Natural killer cell (primary cell): ENCODE measurements at regions not wholly inside any gene's neighbourhood (a gene's known extent, or its start where the extent isn't known, plus 50 kb on each side); places are given as distances from the start of the nearest gene placed in this dataset.

Source experiments
- ATAC-seq, 3 donors: fragments of 150-1000 bp in 2 of 3; fragments of 200-7000 bp in 1 of 3; cut with Tn5 transposase; 1 replicate in 1 of 3; 2 replicates in 2 of 3; pipeline ENCODE4 v1.10.0; 2021; ENCODE audit warnings: mild to moderate bottlenecking in 2 of 3, moderate library complexity in 2 of 3
- DNase-seq, 2 donors: peaks; one replicate each; pipeline versions ENCODE4 v3.0.0 to v3.0.0-alpha.2; 2013 to 2021; ENCODE audit warnings: mixed read lengths in 1 of 2
- H3K27ac ChIP-seq: one replicate; pipeline ENCODE4 v1.5.1; 2013; ENCODE audit warnings: mild to moderate bottlenecking, low read length
- H3K27me3 ChIP-seq: one replicate; pipeline ENCODE4 v1.6.1; 2013; ENCODE audit warnings: low read length; ENCODE audit not compliant: control insufficient read depth, insufficient read depth
- H3K36me3 ChIP-seq: one replicate; pipeline ENCODE4 v1.6.1; 2013; ENCODE audit warnings: low read length; ENCODE audit not compliant: control insufficient read depth, insufficient read depth
- H3K4me1 ChIP-seq: one replicate; pipeline ENCODE4 v1.6.1; 2013; ENCODE audit warnings: low read length; ENCODE audit not compliant: control insufficient read depth, insufficient read depth
- H3K4me3 ChIP-seq: one replicate; pipeline ENCODE4 v1.5.1; 2013; ENCODE audit warnings: low read length
- H3K9me3 ChIP-seq: one replicate; pipeline ENCODE4 v1.6.1; 2013; ENCODE audit warnings: low read length; ENCODE audit not compliant: control insufficient read depth, insufficient read depth
- H3K27ac Mint-ChIP-seq, 2 donors: one replicate each; pipeline ENCODE4 v1.8.0; 2022; ENCODE audit warnings: mild to moderate bottlenecking in 2 of 2, mixed read lengths in 2 of 2, moderate library complexity in 1 of 2
- H3K27me3 Mint-ChIP-seq, 2 donors: one replicate each; pipeline ENCODE4 v1.8.0; 2022; ENCODE audit warnings: low read depth in 2 of 2, mixed read lengths in 2 of 2
- H3K36me3 Mint-ChIP-seq: one replicate; pipeline ENCODE4 v1.8.0; 2022; ENCODE audit warnings: mixed read lengths
- H3K4me1 Mint-ChIP-seq, 2 donors: one replicate each; pipeline ENCODE4 v1.8.0; 2022; ENCODE audit warnings: mixed read lengths in 2 of 2
- H3K4me3 Mint-ChIP-seq: one replicate; pipeline ENCODE4 v1.8.0; 2022; ENCODE audit warnings: mild to moderate bottlenecking, moderate library complexity, mixed read lengths
- H3K9me3 Mint-ChIP-seq, 2 donors: one replicate each; pipeline ENCODE4 v1.8.0; 2022; ENCODE audit warnings: mixed read lengths in 2 of 2
- WGBS: methylation state at CpG from one replicate; pipeline ENCODE4 v1.1.7; 2013; ENCODE audit warnings: missing lambda C conversion rate; ENCODE audit not compliant: insufficient coverage; 5-methylcytosine and 5-hydroxymethylcytosine counted together
- intact Hi-C: fragments of 100-400 bp; cut with micrococcal nuclease; formaldehyde crosslinking; loops from one replicate; pipeline ENCODE4 v1.14.2; 2022
- TF ChIP-seq, protein P1 (sequence below): fragments of 200-600 bp; IDR thresholded peaks from one replicate; pipeline ENCODE4 v1.8.0; 2022; ENCODE audit warnings: antibody characterized with exemption

- H3K27ac Mint-ChIP-seq: no peak overlapping the region
Observed at GRCh38 chr3:168493412-168494205, 397.9 kb upstream of the GOLIM4 start.

GRCh38 chr3:168490981-168491380, 395.3 kb upstream of the GOLIM4 start:
- Histone ChIP-seq H3K27ac (no peak overlapping the region), H3K4me3 (no peak overlapping the region), H3K9me3 (no peaks in the 10 kb centered on the region), H3K4me1 (no peaks in the 10 kb centered on the region), H3K36me3 (no peaks in the 10 kb centered on the region), H3K27me3 (no peaks in the 10 kb centered on the region)
- Mint-ChIP-seq H3K9me3 (peaks cover 0 to 4% of the 10 kb centered on the region in 2 donors), H3K4me3 (no peak overlapping the region), H3K4me1 (no peaks in the 10 kb centered on the region), H3K36me3 (no peaks in the 10 kb centered on the region), H3K27me3 (no peaks in the 10 kb centered on the region), H3K27ac (no peak overlapping the region)
- WGBS: 91% methylated on average over 1 of the region's 1 CpG
- no peak for ATAC-seq
- DNase-seq: no peak
- TF ChIP-seq, protein P1, sequence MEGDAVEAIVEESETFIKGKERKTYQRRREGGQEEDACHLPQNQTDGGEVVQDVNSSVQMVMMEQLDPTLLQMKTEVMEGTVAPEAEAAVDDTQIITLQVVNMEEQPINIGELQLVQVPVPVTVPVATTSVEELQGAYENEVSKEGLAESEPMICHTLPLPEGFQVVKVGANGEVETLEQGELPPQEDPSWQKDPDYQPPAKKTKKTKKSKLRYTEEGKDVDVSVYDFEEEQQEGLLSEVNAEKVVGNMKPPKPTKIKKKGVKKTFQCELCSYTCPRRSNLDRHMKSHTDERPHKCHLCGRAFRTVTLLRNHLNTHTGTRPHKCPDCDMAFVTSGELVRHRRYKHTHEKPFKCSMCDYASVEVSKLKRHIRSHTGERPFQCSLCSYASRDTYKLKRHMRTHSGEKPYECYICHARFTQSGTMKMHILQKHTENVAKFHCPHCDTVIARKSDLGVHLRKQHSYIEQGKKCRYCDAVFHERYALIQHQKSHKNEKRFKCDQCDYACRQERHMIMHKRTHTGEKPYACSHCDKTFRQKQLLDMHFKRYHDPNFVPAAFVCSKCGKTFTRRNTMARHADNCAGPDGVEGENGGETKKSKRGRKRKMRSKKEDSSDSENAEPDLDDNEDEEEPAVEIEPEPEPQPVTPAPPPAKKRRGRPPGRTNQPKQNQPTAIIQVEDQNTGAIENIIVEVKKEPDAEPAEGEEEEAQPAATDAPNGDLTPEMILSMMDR: no peak
- intact Hi-C loops: no loop called here

More at GRCh38 chr3:168493412-168494205, 397.9 kb upstream of the GOLIM4 start:
- Mint-ChIP-seq H3K4me3 (no peak overlapping the region), H3K27me3 (no peaks in the 10 kb centered on the region), H3K9me3 (peaks cover 0 to 4% of the 10 kb centered on the region in 2 donors), H3K4me1 (no peaks in the 10 kb centered on the region), H3K36me3 (no peaks in the 10 kb centered on the region)
- TF ChIP-seq, protein P1: no peak
- H3K9me3 ChIP-seq: no peaks in the 10 kb centered on the region
- no peaks in the 10 kb centered on the region for H3K36me3 ChIP-seq
- H3K4me3 ChIP-seq: no peak overlapping the region
- no peak for ATAC-seq
- H3K27me3 ChIP-seq: no peaks in the 10 kb centered on the region
- H3K4me1 ChIP-seq: no peaks in the 10 kb centered on the region
- H3K27ac ChIP-seq: no peak overlapping the region
- intact Hi-C loops: no loop called here
- DNase-seq: no peak

GRCh38 chr3:168489301-168489700, 393.6 kb upstream of the GOLIM4 start:
- H3K4me3 Mint-ChIP-seq: no peak overlapping the region
- H3K27ac ChIP-seq: no peak overlapping the region
- no peaks in the 10 kb centered on the region for H3K36me3 ChIP-seq
- TF ChIP-seq, protein P1: no peak
- no peaks in the 10 kb centered on the region for H3K27me3 ChIP-seq
- H3K27ac Mint-ChIP-seq: no peak overlapping the region
- H3K36me3 Mint-ChIP-seq: no peaks in the 10 kb centered on the region
- no peaks in the 10 kb centered on the region for H3K27me3 Mint-ChIP-seq
- peaks cover 0 to 7% of the 10 kb centered on the region in 2 donors for H3K9me3 Mint-ChIP-seq
- ATAC-seq: no peak
- no peaks in the 10 kb centered on the region for H3K4me1 Mint-ChIP-seq
- no peak overlapping the region for H3K4me3 ChIP-seq
- no peaks in the 10 kb centered on the region for H3K9me3 ChIP-seq
- H3K4me1 ChIP-seq: no peaks in the 10 kb centered on the region
- no peak for DNase-seq
- intact Hi-C loops: no loop called here

DNA sequence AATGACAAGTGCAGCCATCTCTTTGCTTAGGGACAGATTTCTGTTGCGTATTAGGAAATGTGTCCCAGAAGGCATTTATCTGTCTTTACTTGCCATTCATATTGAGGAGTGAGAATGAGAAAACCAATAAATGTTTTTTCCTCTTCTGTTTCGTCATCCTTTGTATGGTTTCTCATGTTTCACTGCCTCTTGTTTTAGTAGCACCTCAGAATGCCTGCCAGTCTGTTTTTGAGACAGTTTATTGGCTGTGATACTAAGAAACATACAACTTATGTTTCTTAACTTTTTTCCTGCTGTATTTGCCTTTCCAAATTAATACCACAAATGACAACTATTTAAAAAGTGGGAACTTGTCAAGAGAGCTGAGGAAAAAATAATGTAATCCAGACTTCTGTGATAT, 390.2 kb upstream of the GOLIM4 start:
- Histone ChIP-seq H3K27me3 (no peaks in the 10 kb centered on the region), H3K9me3 (no peaks in the 10 kb centered on the region), H3K27ac (no peak overlapping the region), H3K4me1 (no peaks in the 10 kb centered on the region), H3K4me3 (no peak overlapping the region), H3K36me3 (no peaks in the 10 kb centered on the region)
- H3K4me3 Mint-ChIP-seq: no peak overlapping the region
- no peaks in the 10 kb centered on the region for H3K27me3 Mint-ChIP-seq
- no peak for ATAC-seq
- DNase-seq: no peak
- 73% methylated on average over 2 of the region's 2 CpGs for WGBS
- H3K9me3 Mint-ChIP-seq: peaks cover 0 to 6% of the 10 kb centered on the region in 2 donors
- no peaks in the 10 kb centered on the region for H3K4me1 Mint-ChIP-seq
- intact Hi-C loops: no loop called here
- H3K36me3 Mint-ChIP-seq: no peaks in the 10 kb centered on the region
- H3K27ac Mint-ChIP-seq: no peak overlapping the region
- TF ChIP-seq, protein P1: no peak
